HG02642 (cell line): ENCODE measurements at regions not wholly inside any gene's neighbourhood (a gene's known extent, or its start where the extent isn't known, plus 50 kb on each side); places are given as distances from the start of the nearest gene placed in this dataset.

Experiments used
- ATAC-seq: cut with Tn5 transposase; IDR thresholded peaks from one replicate; pipeline ENCODE4 v1.9.1; 2021; ENCODE audit warnings: mild to moderate bottlenecking; ENCODE audit not compliant: unreplicated experiment, poor library complexity

DNA sequence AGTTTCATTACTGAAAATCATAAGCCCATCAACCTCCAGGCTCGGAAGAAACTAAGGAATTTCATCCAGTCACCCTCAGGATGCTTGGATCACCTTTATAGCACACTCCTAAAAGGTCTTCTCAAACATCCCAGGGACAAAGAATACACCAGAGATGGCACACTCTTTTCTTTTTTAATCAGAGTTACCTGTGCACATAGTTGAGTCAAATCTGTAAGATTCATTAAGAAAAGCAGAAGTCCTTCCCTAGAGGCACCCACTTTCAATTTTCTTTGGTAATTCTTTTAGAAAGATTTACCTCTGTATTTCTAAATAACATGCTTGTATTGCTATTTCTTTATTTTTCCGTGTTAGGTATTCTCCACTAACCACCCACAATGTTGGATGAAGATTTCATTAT lies 50.6 kb upstream of the IL6 start:
- ATAC-seq: no peak

DNA sequence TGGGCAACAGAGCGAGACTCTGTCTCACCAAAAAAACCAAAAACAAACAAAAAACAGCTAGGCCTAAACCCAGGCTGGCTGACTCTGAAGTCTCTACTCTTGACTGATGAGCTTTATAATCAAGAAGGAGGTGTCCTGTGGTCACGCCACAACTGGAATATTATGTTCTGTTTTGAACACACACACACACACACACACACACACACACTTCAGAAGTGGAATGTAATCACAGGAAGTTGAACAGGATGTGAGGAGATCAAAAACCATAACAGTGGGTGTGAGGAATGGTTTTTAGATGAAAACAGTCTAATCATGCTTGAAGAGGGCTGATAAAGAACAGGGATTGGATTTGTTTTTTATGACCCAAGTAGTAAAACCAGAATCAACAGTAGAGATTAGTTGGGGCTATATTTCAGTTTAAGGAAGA lies 51.1 kb upstream of the IL6 start:
- ATAC-seq: no peak

DNA sequence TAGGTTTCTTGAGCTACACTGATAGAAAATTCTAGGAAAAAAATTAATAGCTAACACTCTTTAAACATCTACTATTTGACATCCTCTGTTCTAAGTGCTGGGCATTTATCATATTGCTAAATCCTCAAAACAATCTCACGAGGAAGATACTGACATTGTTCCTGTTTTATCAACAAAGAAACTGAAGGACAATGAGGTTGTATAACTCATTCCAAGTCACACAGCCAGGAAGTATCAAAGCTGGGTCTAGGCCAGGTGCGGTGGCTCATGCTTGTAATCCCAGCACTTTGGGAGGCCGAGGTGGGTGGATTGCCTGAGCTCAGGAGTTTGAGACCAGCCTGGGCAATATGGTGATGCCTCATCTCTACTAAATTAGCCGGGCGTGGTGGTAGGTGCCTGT lies 51.6 kb upstream of the IL6 start:
- ATAC-seq: no peak

DNA sequence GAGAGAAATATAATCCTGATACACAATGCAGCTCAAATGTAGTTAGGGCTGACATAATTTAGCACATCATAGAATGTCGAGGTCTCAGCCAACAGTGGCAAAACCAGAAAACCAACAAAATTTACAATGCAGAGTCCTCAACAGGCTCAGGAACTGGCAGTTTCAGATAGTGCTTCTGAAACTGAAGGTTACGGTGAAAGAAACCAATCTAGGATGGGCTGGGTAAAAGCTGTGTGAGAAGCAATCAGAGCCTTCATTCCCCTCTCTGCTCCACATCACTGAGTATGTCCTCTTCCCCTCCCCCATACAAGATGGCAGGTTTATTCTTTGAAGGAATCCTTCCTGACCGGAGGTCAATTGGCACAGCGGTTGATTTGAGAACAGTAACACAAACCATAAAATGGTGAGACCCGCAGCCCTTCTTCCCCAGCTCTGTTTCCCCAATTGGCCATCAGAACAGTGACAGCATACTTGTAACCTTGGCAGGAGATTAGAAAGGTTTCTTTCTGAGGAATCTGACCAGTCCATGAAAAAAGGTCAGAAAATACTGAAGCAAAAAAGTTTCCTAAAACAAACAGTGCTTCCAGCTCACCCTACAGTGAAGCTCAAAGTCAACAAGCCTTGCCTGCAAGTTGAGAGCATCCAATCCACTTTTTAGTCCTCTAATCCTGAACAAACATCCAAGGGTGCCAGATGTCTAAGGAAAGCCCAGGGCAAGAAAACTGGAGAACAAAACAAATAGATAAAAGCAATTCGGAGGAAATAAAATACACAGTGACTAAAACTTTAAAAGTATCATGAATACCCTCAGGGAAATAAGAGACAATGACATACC lies 53.9 kb upstream of the IL6 start:
- peak; percentile 77 for ATAC-seq

DNA sequence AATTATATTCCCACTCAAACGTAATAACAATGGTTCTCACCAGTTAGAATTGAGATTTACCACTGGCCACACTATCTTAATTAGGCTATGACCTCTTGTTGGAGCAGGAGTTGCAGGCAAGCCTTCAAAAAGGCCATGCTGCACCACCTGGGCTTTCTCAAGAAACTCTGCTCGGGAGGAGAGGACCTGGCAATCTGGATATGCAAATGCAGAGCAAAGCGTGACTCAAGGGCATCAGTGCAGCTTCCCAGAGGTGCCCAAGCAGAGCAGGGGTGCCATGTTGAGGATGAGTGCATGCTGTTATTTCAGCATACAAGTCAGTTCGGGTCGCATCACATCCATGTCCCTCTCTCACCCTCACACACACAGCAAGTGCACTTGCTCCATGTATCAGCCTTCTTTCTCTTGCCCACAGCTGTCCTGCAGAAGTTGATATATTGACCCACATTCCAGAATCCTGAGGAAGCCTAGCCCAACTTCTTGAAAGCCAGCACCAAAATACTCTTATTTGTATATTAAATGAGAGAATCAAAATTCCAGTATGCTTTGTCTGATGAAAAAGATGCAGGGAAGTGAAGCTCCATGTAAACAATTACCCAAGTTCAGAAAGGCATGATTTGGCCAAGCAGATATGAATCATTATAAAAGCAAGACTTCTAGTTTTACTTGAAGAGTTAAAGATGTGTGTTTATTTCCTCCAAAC lies 55.7 kb upstream of the IL6 start:
- ATAC-seq: no peak

DNA sequence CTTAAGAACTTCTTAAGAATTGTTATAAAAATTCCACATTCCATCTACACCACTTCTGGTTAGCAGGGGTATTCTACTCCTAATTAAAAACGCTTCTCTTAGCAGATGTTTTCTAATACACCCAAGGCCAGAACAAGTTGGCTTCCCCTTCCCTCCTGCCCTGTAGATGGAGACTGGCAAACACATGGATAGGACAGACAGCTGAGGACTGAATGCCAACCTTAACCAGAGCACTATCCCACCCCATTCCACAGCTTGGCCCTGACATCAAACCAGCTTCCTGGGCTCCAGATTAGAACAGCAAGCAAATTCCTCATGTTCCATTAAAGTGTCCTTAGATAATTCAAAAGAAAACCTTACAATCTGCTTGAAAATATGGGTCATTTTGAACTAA lies 56.6 kb upstream of the IL6 start:
- ATAC-seq: no peak

DNA sequence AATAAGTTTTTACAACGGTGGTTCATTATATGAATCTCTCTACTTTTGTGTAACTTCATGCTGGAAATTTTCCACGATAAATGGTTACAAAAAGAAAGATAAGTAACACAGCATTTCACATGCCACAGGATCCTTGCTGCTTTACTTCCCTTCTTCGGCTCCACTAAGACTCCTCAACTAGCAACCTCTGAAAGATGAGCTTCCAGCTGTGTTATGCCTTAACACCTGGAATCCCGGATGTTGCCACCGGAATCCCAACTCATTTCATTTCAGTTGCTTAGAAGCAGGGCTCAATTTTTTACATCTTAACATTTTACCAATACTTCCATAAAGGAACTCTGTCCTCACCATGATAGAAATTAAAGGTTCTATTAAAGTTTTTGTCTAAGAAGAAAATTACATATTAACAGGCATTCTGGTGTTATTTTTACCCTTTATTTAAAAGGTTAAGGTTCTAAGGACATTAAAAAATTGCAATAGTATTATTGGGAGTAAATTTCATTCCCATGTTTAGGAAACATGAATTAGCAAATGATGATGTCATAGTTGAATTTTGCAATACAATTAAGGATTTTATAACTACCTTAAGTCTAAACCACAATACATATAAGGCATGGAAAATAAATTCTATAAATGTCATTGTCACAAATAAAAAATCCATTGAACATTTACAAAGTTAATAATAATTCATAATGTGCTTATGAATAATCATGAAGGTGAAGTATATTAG lies 57.1 kb upstream of the IL6 start:
- ATAC-seq: no peak

DNA sequence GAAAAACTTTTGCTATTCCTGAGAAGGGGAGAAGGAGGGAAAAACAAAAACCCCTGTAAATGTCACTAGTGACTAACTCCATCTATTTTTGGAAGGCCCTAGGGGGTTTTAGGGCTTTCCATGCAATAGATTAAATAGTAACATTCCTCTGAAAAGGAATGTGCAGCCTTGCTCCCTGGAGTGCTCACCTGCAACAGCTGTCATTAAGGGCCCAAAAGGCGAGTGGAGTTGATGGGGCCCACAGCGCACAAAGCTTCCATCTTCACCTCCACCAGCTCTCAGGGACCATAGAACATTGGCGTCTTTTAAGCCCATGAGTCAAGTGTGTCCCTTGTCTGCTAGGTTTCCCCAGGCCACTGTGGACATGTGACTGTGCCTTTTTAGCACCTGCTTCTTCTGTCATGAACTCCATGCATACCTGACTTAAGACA lies 58.0 kb upstream of the IL6 start:
- ATAC-seq: no peak

DNA sequence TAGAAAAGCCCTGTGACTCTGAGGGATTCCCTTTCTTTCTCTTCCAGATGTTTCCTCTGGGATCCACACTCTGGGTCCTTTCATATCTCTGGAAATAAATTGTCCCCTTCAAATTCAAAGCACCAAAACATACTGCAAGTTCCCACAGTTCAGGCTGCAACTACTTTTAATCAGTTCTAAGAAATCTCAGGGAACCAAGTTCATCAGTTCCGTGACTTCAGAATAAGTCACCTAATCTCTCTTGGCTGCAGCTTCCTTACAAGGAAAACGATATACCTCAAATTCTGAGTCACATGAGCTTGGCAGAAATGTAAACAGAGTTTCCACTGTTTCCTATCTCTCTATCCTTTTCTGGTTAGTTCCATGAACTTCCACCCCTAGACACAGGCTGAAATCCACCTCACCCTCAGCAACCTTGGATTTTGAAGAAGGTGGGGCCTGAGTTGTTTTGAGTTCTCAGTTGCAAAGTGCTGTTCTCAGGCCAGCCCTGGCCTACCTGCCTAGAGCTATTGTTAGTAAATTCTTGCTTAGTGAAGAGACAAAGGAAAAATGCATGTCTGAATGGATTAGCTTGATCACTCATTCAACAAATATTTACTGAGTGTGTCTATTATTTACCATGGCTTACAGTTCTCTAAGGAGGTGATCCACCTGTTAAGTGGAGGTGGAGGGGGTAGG lies 59.3 kb upstream of the IL6 start:
- ATAC-seq: no peak

DNA sequence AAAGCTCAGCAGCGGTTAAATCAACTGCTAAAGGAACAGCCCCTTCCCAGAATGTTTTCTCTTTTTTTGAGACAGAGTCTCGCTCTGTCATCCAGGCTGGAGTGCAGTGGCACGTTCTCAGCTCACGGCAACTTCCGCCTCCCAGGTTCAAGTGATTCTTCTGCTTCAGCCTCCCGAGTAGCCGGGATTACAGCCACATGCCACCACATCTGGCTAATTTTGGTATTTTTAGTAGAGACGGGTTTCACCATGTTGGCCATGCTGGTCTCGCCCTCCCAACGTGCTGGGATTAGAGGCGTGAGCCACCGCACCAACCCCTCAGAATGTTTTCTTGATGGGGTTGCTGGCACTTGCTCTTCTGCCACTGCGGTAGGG lies 59.8 kb upstream of the IL6 start:
- ATAC-seq: no peak

DNA sequence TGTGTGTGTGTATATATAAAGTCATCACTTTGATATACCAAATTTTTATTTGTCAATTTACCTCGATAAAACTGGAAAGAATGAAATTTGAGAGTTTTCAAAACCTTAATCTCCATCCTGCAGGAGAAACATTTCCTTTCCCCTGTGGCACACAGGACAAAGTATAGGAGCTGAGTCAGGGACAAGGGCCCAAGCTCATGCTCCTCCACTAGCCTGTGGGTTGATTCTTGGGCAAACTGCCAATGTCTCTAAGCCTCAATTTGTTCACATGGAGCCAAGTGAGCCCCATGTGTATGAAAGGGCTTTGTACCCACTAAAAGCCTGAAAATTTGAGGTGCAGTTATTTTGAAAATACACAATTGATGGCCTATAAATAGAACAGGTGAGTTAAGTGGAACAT lies 60.3 kb upstream of the IL6 start:
- ATAC-seq: no peak

DNA sequence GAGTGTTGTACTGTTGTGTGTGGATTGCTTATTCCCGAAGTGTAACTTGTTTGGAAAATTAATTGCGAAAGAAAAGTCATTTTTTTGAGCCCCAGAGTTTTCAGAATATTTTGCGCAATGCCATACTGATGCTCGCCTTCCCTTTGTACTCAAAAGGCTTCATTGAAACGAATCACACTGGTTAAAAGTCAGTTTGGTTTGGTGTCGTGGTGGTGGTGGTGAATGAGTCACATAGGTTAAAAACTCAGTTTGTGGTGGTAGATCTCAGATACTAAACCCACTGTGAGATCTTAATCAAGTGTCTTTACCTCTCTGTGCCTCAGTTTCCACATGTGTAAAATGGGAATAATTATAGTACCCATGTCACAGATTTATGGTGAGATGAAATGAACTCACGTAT lies 61.1 kb upstream of the IL6 start:
- no peak for ATAC-seq

DNA sequence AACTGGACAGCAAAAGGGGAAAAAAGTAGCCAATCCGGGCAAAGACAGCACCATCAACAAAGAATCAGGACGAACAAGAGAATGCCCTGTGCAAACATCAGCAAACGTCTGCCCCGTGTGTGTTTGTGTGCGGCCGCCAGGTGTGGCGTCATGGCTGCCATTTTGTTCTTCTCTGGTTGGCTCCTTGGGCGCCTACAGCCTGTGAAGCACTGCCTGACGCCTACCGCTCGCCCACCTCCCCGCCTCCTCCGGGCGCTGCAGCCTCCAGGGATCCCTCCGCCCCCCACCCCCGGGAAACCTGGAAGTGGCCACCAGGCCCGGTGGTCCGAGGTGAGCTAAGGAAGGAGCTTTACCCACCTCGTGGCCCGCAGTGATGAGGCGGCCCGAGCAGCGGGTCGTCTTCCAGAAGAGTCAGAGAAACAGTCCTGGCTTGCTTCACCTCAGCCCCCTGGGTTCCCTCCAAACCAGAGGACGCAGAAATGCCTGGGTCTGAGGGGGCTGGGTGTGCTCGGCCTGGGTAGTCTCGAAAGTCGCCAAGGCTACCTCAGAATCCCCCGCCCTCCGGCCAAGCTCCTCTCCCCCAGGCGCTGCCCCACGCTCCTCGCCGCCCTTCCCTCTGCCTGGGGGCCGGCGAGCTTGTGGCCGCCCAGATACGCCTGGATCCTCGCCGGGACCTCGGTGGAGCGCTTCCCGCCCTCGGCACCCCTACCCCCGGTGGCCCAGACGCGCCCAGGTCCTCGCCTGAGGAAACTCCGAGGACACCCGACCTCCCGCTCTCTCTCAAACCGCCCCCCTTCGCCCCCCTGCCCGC lies 61.8 kb upstream of the IL6 start:
- no peak for ATAC-seq

DNA sequence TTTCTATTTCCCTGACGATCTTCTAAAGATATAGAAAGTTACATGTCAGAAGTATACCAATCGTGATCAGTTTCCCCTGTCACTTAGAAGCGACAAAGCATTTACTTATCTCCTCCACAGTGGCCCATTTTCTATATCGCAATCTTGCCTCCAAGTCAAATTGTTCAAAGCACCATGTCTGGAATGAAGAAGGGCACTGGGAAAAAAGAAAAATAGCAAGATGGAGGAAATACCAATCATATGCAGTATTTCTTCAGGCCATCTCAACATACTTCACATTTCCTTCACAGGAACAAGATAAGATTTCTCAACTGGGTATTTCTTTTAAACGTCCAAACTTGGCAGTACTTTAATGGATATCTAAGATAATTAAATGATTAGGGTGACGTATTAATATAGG lies 63.3 kb upstream of the IL6 start:
- no peak for ATAC-seq

DNA sequence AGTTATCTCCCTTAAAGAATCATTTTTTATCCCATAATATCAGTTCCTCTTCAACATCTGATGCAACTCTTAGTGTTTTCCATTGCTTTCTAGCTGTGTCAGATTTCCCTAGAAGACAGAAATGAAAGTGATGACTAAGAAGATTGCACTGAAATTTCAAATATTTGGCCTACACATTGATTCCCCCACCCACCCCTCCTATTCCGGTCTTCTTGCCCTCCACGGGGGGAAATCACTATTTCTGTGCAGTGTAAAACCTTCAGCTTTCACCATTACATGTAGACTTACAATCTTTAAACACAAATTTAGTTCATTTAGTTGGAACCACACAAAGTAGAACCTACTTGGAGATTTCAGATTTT lies 63.7 kb upstream of the IL6 start:
- no peak for ATAC-seq

DNA sequence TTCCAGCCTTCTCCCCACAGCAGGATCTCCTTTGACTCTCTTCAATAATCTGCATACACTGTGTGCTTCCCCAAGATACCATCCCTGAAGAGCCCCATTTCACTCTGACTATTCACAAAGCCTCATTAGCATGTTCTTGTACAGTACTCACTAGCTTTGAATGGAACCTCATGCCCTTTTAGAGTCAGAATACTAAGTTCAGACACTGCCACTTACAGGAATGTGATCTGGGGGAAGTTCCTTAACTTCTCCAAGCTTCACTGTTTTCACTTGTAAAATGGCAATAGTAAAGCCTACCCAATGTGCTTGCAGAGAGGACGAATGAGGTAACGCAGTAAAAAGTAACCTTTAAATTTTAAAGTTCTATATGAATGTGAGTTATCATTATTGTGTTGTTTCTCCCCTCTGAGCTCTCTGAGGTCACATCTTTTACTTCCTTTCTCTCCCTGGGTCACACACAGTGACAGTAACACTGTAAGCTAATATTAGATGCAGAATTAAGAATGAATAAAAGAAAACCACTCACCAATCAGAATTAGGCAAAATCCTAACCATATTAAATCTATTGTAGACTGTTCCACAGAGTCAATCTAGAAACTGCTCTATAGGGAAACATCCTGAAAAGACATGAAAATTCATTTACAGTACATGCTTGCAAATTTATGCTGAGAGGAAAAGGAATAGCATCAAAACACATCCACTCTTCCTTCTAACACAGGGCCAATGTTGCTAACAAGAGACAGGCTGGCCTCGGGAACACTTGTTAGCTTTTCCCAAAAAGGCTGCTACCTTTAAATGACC lies 64.2 kb upstream of the IL6 start:
- peak; percentile 69 for ATAC-seq

DNA sequence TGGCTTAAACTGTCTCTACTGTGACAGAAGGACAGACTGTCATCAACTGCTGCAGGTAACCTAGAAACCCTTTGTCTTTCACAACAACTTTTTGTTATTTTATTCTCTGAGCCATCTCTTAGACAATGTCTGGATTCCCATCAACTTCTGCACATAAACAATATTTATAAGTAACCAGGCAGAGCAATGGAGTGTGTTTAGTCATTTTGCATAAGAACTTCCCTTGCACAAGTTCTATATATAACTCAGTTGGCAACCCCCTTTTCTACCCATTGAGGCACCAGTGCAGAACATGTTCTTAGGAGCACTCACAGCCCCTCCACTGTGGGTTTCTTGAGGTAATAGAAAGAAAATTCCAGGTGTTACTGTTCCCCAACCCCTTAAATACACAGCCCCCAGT lies 65.0 kb upstream of the IL6 start:
- peak; percentile 53 for ATAC-seq

DNA sequence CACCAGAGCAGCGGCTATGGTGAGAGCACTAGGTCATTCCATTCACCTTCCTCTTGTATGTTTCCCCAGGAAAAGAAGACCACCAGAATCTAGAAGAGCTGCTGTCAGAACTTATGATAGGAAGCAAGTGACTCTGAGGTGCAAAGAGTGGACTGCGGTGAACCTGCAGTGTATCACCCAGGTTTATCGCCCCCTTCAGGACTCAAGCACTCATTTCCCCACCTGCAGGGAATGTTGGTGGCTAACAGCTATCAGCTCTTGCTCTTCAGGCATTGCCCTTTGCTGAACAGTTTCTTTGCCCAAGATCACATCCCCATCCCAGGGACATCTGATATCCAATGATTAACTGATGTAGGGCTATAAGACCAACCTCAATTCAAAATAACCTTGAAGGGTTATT lies 66.3 kb upstream of the IL6 start:
- no peak for ATAC-seq

DNA sequence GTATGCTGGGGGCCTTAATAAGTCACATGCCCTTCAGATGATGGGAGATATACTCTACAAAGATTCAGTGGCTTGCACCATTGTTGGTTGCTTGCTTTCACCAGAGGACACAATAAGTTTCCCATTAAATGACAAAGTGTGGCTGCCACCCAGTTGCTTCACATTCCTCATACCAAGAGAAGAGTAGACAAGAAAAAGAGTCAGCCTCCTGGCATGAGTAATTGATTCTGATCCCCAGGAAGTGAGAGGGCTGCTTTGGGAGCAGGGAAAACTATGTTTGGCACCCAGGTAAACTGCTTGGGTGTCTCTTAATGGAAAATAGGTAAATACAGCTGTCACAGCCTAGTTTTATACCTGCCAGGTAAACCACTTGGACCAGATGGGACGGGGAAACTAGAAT lies 66.7 kb upstream of the IL6 start:
- ATAC-seq: no peak
